Endothelial cell of umbilical vein (primary cell): ENCODE measurements at regions not wholly inside any gene's neighbourhood (a gene's known extent, or its start where the extent isn't known, plus 50 kb on each side); places are given as distances from the start of the nearest gene placed in this dataset.

ENCODE experiments used
- BruUV-seq: library from RNA; stranded (reverse); fragments of 400-500 nt; replicated peaks from 2 replicates; lab custom pipeline; 2021; lab: Mats Ljungman, UMichigan
- CTCF ChIA-PET: fragments of 300-600, 350-600 bp; sonication (Branson Sonifier 250); formaldehyde crosslinking; loops from one replicate; lab custom pipeline; 2021; ENCODE audit warnings: antibody characterized with exemption, inconsistent platforms; lab: Charles Lee
- POLR2A ChIA-PET: fragments of 300-600, 350-600 bp; sonication (Branson Sonifier 250); formaldehyde crosslinking; loops from one replicate; lab custom pipeline; 2021; ENCODE audit warnings: antibody characterized with exemption, inconsistent platforms; lab: Charles Lee
- DNase-seq: peaks from one replicate; pipeline ENCODE4 v3.0.0-alpha.2; 2011; ENCODE audit warnings: low read depth, low spot score
- FAIRE-seq: peaks from 2 replicates; lab custom pipeline; 2011; peaks lifted over from hg19 to GRCh38; lab: Jason Lieb, UNC
- H2AFZ ChIP-seq: 2 replicates; pipeline ENCODE4 v1.6.0; 2012; ENCODE audit warnings: low read depth, low read length, control low read depth, inconsistent platforms
- H3K27ac ChIP-seq: 2 replicates; pipeline ENCODE4 v1.5.1; 2011; ENCODE audit warnings: low read depth, mild to moderate bottlenecking, control low read depth, low read length, moderate library complexity; ENCODE audit not compliant: insufficient read depth
- H3K27me3 ChIP-seq, 2 experiments: 2 replicates each; pipeline versions ENCODE4 v1.6.0 to v1.6.1; 2011; ENCODE audit warnings: low read length in 2 of 2, mixed read lengths in 1 of 2; ENCODE audit not compliant: control insufficient read depth in 2 of 2, insufficient read depth in 2 of 2
- H3K36me3 ChIP-seq, 2 experiments: 2 replicates in 1 of 2; 3 replicates in 1 of 2; pipeline ENCODE4 v1.5.1; 2011; ENCODE audit warnings: low read length in 2 of 2, mild to moderate bottlenecking in 1 of 2, moderate library complexity in 1 of 2; ENCODE audit not compliant: control insufficient read depth in 2 of 2, insufficient read depth in 2 of 2; ENCODE audit errors: extremely low read depth in 1 of 2
- H3K4me1 ChIP-seq: 3 replicates; pipeline ENCODE4 v1.5.1; 2011; ENCODE audit warnings: mild to moderate bottlenecking, low read length; ENCODE audit not compliant: control insufficient read depth, insufficient read depth; ENCODE audit errors: extremely low read depth
- H3K4me2 ChIP-seq: 2 replicates; pipeline ENCODE4 v1.6.1; 2011; ENCODE audit warnings: low read length, control low read depth, mixed read lengths; ENCODE audit not compliant: insufficient read depth
- H3K4me3 ChIP-seq, 3 experiments: fragments of 200-600 bp in 1 of 3; sonication (generic), shearing (Covaris generic) in 1 of 3; replicated peaks in 1 of 3; 2 replicates each; pipeline ENCODE4 v1.5.1; 2011 to 2016; ENCODE audit warnings: control low read depth in 3 of 3, low read length in 3 of 3, mild to moderate bottlenecking in 2 of 3, inconsistent platforms in 1 of 3, low read depth in 1 of 3, moderate library complexity in 1 of 3; ENCODE audit not compliant: insufficient read depth in 1 of 3
- H3K79me2 ChIP-seq: 2 replicates; pipeline ENCODE4 v1.6.0; 2012; ENCODE audit warnings: low read length, inconsistent platforms; ENCODE audit not compliant: control insufficient read depth, insufficient read depth
- H3K9ac ChIP-seq: replicated peaks from 2 replicates; pipeline ENCODE3; 2011; ENCODE audit warnings: low read length, control low read depth; ENCODE audit not compliant: insufficient read depth; ENCODE audit errors: extremely low read depth
- H3K9me1 ChIP-seq: replicated peaks from 3 replicates; pipeline ENCODE4 v1.6.0; 2011; ENCODE audit warnings: mild to moderate bottlenecking, low read length; ENCODE audit not compliant: control insufficient read depth, insufficient read depth; ENCODE audit errors: extremely low read depth
- H3K9me3 ChIP-seq: replicated peaks from 2 replicates; pipeline ENCODE4 v1.5.1; 2012; ENCODE audit warnings: low read length, inconsistent platforms; ENCODE audit not compliant: control insufficient read depth, insufficient read depth
- H4K20me1 ChIP-seq: replicated peaks from 2 replicates; pipeline ENCODE3; 2011; ENCODE audit warnings: mild to moderate bottlenecking, low read length; ENCODE audit not compliant: control insufficient read depth, insufficient read depth; ENCODE audit errors: extremely low read depth
- CTCF ChIP-seq, 2 donors: IDR thresholded peaks; 1 replicate in 1 of 2; 2 replicates in 1 of 2; pipeline ENCODE4 v1.5.1; 2011; ENCODE audit warnings: low read length in 2 of 2, mild to moderate bottlenecking in 2 of 2, moderate library complexity in 2 of 2, control low read depth in 1 of 2, inconsistent platforms in 1 of 2, low read depth in 1 of 2; ENCODE audit not compliant: insufficient read depth in 1 of 2; ENCODE audit errors: extremely low read depth in 1 of 2
- EZH2 ChIP-seq: IDR thresholded peaks from 2 replicates; pipeline ENCODE4 v1.6.1; 2012; ENCODE audit warnings: borderline replicate concordance, low read depth, mild to moderate bottlenecking, moderate library complexity, low read length, inconsistent platforms; ENCODE audit not compliant: severe bottlenecking
- FOS ChIP-seq: IDR thresholded peaks from 2 replicates; pipeline ENCODE4 v1.6.1; 2011; ENCODE audit warnings: mild to moderate bottlenecking, low read length, moderate library complexity, borderline replicate concordance; ENCODE audit not compliant: insufficient read depth
- GATA2 ChIP-seq: IDR thresholded peaks from 2 replicates; pipeline ENCODE4 v1.7.0; 2011; ENCODE audit warnings: low read depth, mild to moderate bottlenecking, moderate library complexity, mixed read lengths, low read length; ENCODE audit not compliant: insufficient read length, insufficient read depth
- JUN ChIP-seq: IDR thresholded peaks from 2 replicates; pipeline ENCODE4 v1.6.1; 2011; ENCODE audit warnings: borderline replicate concordance, low read depth; ENCODE audit not compliant: insufficient read length, insufficient read depth
- MAX ChIP-seq: IDR thresholded peaks from 2 replicates; pipeline ENCODE4 v1.6.1; 2011; ENCODE audit not compliant: insufficient read depth, insufficient read length
- MYC ChIP-seq: IDR thresholded peaks from one replicate; pipeline ENCODE4 v1.6.1; 2011; ENCODE audit warnings: mild to moderate bottlenecking, low read depth, low read length
- POLR2A ChIP-seq: IDR thresholded peaks from 2 replicates; pipeline ENCODE4 v1.6.1; 2012; ENCODE audit warnings: low read depth, mild to moderate bottlenecking, control low read depth, low read length
- POLR2AphosphoS5 ChIP-seq: IDR thresholded peaks from 2 replicates; pipeline ENCODE4 v1.6.1; 2012; ENCODE audit warnings: low read depth, mild to moderate bottlenecking, control low read depth, low read length, moderate library complexity; ENCODE audit not compliant: insufficient read depth
- dilution Hi-C: fragments of 300-500 bp; cut with MboI; formaldehyde crosslinking; loops from one replicate; pipeline ENCODE4 v1.15.0; 2019; ENCODE audit warnings: low sequenced_read_pairs; ENCODE audit not compliant: extremely low pct_ligation_motif_present
- intact Hi-C: fragments of 100-400 bp; cut with micrococcal nuclease; formaldehyde crosslinking; loops from one replicate; pipeline ENCODE4 v1.10.0; 2022

- H3K27me3 ChIP-seq: no peaks in the 10 kb centered on the region
- POLR2A ChIA-PET: no interaction called here
These were observed 101.0 kb upstream of the PTPRR start for GRCh38 chr12:71021491-71021890.

More at GRCh38 chr12:71021491-71021890, 101.0 kb upstream of the PTPRR start:
- Histone ChIP-seq H3K4me1 (no peaks in the 10 kb centered on the region), H3K9ac (no peak overlapping the region), H3K4me3 (no peak overlapping the region), H3K36me3 (no peaks in the 10 kb centered on the region), H3K9me1 (no peaks in the 10 kb centered on the region), H3K27ac (no peak overlapping the region), H2AFZ (no peak overlapping the region), H3K4me2 (no peak overlapping the region), H3K9me3 (no peaks in the 10 kb centered on the region), H3K79me2 (no peaks in the 10 kb centered on the region), H4K20me1 (no peaks in the 10 kb centered on the region)
- intact Hi-C loops: no loop called here
- dilution Hi-C loops: no loop called here
- no peak for DNase-seq
- no peak for FAIRE-seq
- CTCF ChIA-PET: no interaction called here
- no TSS peak for BruUV-seq
- TF ChIP-seq MYC (no peak), JUN (no peak), CTCF (IDR thresholded peaks at IDR 0.05; ENCODE audit: extremely low read depth in 1 of 2, insufficient read depth in 1 of 2, low read depth in 1 of 2, low read length in 2 of 2) (no peak), FOS (no peak), EZH2 (no peak), POLR2A (no peak), MAX (no peak), POLR2AphosphoS5 (no peak), GATA2 (no peak)
